Suppressor macrophage treated with lipopolysaccharide for 1 hour (primary cell): ENCODE measurements at regions not wholly inside any gene's neighbourhood (a gene's known extent, or its start where the extent isn't known, plus 50 kb on each side); places are given as distances from the start of the nearest gene placed in this dataset.

Experiments used
- DNase-seq, 3 donors: peaks; one replicate each; pipeline ENCODE4 v3.0.0-alpha.2; 2020 to 2022

- DNase-seq = no peak
Observed at GRCh38 chr12:85352016-85352415, 72.0 kb downstream of the ALX1 start.

- no peak for DNase-seq
Observed at GRCh38 chr12:85356596-85357385, 76.8 kb downstream of the ALX1 start.

- DNase-seq = no peak
Observed at GRCh38 chr12:85357609-85358008, 77.6 kb downstream of the ALX1 start.

- no peak for DNase-seq
Observed at GRCh38 chr12:85358715-85359114, 78.7 kb downstream of the ALX1 start.

- no peak for DNase-seq
Observed at GRCh38 chr12:85363382-85364190, 83.6 kb downstream of the ALX1 start.

GRCh38 chr12:85367936-85368335 is 87.9 kb downstream of the ALX1 start:
- no peak for DNase-seq

GRCh38 chr12:85369365-85370154 is 89.5 kb downstream of the ALX1 start:
- DNase-seq = no peak

GRCh38 chr12:85373045-85373444 is 93.0 kb downstream of the ALX1 start:
- DNase-seq = no peak

- DNase-seq = no peak
Observed at GRCh38 chr12:85374981-85375380, 95.0 kb downstream of the ALX1 start.

- DNase-seq = no peak
Observed at GRCh38 chr12:85385406-85385805, 105.4 kb downstream of the ALX1 start.

GRCh38 chr12:85390266-85390665 is 110.2 kb downstream of the ALX1 start:
- no peak for DNase-seq

GRCh38 chr12:85392508-85392907 is 112.5 kb downstream of the ALX1 start:
- no peak for DNase-seq

GRCh38 chr12:85393606-85394005 is 113.6 kb downstream of the ALX1 start:
- no peak for DNase-seq

GRCh38 chr12:85394065-85394464 is 114.0 kb downstream of the ALX1 start:
- DNase-seq = no peak

GRCh38 chr12:85394809-85395208 is 114.8 kb downstream of the ALX1 start:
- DNase-seq = no peak

GRCh38 chr12:85405262-85405661 is 125.2 kb downstream of the ALX1 start:
- DNase-seq = no peak

- no peak for DNase-seq
Observed at GRCh38 chr12:85405781-85406522, 125.9 kb downstream of the ALX1 start.

GRCh38 chr12:85413266-85413665 is 133.2 kb downstream of the ALX1 start:
- DNase-seq = peak; percentile 3 to 27 (median 4)

- no peak for DNase-seq
Observed at GRCh38 chr12:85422762-85423161, 142.7 kb downstream of the ALX1 start.

GRCh38 chr12:85423947-85424346 is 143.9 kb downstream of the ALX1 start:
- no peak for DNase-seq

- peak; percentile 46 to 57 (median 52) for DNase-seq
Observed at GRCh38 chr12:85424581-85425348, 144.7 kb downstream of the ALX1 start.

- no peak for DNase-seq
Observed at GRCh38 chr12:85425349-85425612, 145.3 kb downstream of the ALX1 start.
